Esophagus squamous epithelium (tissue), 5 donors: ENCODE measurements at regions not wholly inside any gene's neighbourhood (a gene's known extent, or its start where the extent isn't known, plus 50 kb on each side); places are given as distances from the start of the nearest gene placed in this dataset.

Experiments
- DNase-seq: peaks from one replicate; lab custom pipeline; 2025; lab: John Stamatoyannopoulos, UW
- H3K27ac ChIP-seq, 4 donors: fragments of 200-600 bp; sonication (generic); one replicate each; pipeline ENCODE4 v1.5.1; 2016 to 2019; ENCODE audit warnings: mild to moderate bottlenecking in 1 of 4
- H3K27me3 ChIP-seq, 4 donors: fragments of 200-600 bp; sonication (generic); 1 replicate in 3 of 4; 2 replicates in 1 of 4; pipeline versions ENCODE4 v1.5.1 to v1.6.0; 2017 to 2021; ENCODE audit warnings: antibody characterized with exemption in 1 of 4
- H3K36me3 ChIP-seq, 3 donors: fragments of 200-600 bp; sonication (generic); one replicate each; pipeline ENCODE4 v1.5.1; 2016 to 2019
- H3K4me1 ChIP-seq, 3 donors: fragments of 200-600 bp; sonication (generic); one replicate each; pipeline ENCODE4 v1.5.1; 2017 to 2019
- H3K4me3 ChIP-seq, 4 donors: fragments of 200-600 bp; sonication (generic); 1 replicate in 3 of 4; 2 replicates in 1 of 4; pipeline ENCODE4 v1.5.1; 2016 to 2019; ENCODE audit warnings: mild to moderate bottlenecking in 2 of 4, moderate library complexity in 1 of 4
- H3K9me3 ChIP-seq, 3 donors: fragments of 200-600 bp; sonication (generic); one replicate each; pipeline ENCODE4 v1.5.1; 2016 to 2019
- CTCF ChIP-seq, 6 experiments: fragments of 450-650 bp in 4 of 6; fragments of 200-600 bp in 2 of 6; sonication (generic) in 2 of 6; IDR thresholded peaks; one replicate each; pipeline ENCODE4 v1.5.1; 2016 to 2019; ENCODE audit warnings: antibody characterized with exemption in 6 of 6, mild to moderate bottlenecking in 4 of 6, moderate library complexity in 4 of 6
- POLR2A ChIP-seq, 4 donors: fragments of 450-650 bp; IDR thresholded peaks; one replicate each; pipeline ENCODE4 v1.6.1; 2017; ENCODE audit warnings: antibody characterized with exemption in 4 of 4, mild to moderate bottlenecking in 4 of 4, moderate library complexity in 3 of 4
- WGBS, 2 donors: methylation state at CpG; one replicate each; pipeline ENCODE4 v1.1.5; 2018; 5-methylcytosine and 5-hydroxymethylcytosine counted together
- intact Hi-C: fragments of 100-400 bp; cut with DNase I; formaldehyde crosslinking; loops from one replicate; pipeline ENCODE4 v1.15.0; 2022
- donor health status: DM: yes; HTN: yes; CAD: no.

DNA sequence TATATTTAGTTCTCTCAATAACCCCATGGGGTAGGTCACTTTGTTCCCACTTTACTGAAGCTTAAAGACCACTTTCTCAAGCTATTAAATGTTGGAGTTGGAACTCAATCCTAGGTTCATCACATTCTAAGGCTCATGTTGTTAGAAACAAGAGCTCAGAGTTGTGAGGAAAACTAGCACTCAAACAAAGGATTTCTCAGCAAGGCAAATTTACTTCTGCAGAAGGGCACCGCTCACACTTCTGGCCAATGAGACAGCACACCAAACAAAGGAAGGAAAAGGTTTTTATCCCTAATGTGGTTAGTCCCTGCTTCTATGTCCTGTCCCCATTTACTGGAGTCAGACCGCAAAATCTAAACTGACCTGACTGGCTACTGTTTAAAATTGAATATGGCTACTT, 214.6 kb upstream of the PHF14 start:
- TF ChIP-seq CTCF (IDR thresholded peaks at IDR 0.05) (no peak), POLR2A (IDR thresholded peaks at IDR 0.05) (no peak)
- no peaks in the 10 kb centered on the region for H3K4me1 ChIP-seq
- H3K4me3 ChIP-seq: no peak overlapping the region
- intact Hi-C loops: no loop called here
- no peaks in the 10 kb centered on the region for H3K36me3 ChIP-seq
- DNase-seq: no peak
- WGBS, 2 donors: 83 to 88% methylated on average over 2 of the region's 2 CpGs
- no peaks in the 10 kb centered on the region for H3K27me3 ChIP-seq
- no peak overlapping the region for H3K27ac ChIP-seq
- H3K9me3 ChIP-seq: peaks cover 0 to 22% (median 8%) of the 10 kb centered on the region in 3 donors

GRCh38 chr7:10767771-10768170, 205.9 kb upstream of the PHF14 start:
- no peaks in the 10 kb centered on the region for H3K9me3 ChIP-seq
- intact Hi-C loops: no loop called here
- 83 to 92% methylated on average over 4 of the region's 4 CpGs for WGBS, 2 donors
- no peaks in the 10 kb centered on the region for H3K4me1 ChIP-seq
- no peaks in the 10 kb centered on the region for H3K36me3 ChIP-seq
- H3K27ac ChIP-seq: no peak overlapping the region
- DNase-seq: no peak
- H3K27me3 ChIP-seq: no peaks in the 10 kb centered on the region
- TF ChIP-seq CTCF (IDR thresholded peaks at IDR 0.05) (no peak), POLR2A (IDR thresholded peaks at IDR 0.05) (no peak)
- no peak overlapping the region for H3K4me3 ChIP-seq

- intact Hi-C loops: no loop called here
- Histone ChIP-seq H3K36me3 (no peaks in the 10 kb centered on the region), H3K27me3 (no peaks in the 10 kb centered on the region), H3K9me3 (no peaks in the 10 kb centered on the region), H3K27ac (no peak overlapping the region), H3K4me3 (no peak overlapping the region), H3K4me1 (no peaks in the 10 kb centered on the region)
- DNase-seq: no peak
- WGBS, 2 donors: 82 to 84% methylated on average over 5 of the region's 5 CpGs
- no peak for TF ChIP-seq CTCF (IDR thresholded peaks at IDR 0.05)
- no peak for TF ChIP-seq POLR2A (IDR thresholded peaks at IDR 0.05)
Measured at GRCh38 chr7:10770176-10770575, 203.5 kb upstream of the PHF14 start.

DNA sequence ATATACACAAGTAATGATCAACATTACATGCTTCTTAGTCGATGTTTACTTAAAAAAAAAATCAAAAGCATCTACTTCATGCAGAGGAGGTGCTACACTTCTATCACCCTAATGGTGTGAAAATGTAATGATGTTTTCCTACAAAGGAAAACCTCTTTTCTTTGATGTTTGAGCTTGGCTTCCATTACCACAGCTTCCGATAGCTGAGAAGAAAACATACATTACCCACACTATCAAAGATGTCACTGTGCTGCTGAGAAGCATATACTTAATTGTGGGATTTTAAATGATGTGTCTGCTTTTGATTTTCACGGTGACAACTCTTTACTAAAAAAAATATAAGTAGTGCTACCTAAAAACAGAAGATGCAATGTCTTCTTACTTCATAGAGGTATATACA, 200.2 kb upstream of the PHF14 start:
- Histone ChIP-seq H3K4me3 (no peak overlapping the region), H3K36me3 (no peaks in the 10 kb centered on the region)
- 76 to 80% methylated on average over 3 of the region's 3 CpGs for WGBS, 2 donors

More for the DNA sequence above, 200.2 kb upstream of the PHF14 start:
- TF ChIP-seq CTCF (IDR thresholded peaks at IDR 0.05): no peak
- TF ChIP-seq POLR2A (IDR thresholded peaks at IDR 0.05): no peak
- intact Hi-C loops: no loop called here
- Histone ChIP-seq H3K9me3 (no peaks in the 10 kb centered on the region), H3K4me1 (no peaks in the 10 kb centered on the region), H3K27me3 (no peaks in the 10 kb centered on the region), H3K27ac (no peak overlapping the region)
- DNase-seq: no peak
